Caco-2 (cell line): ENCODE measurements at regions not wholly inside any gene's neighbourhood (a gene's known extent, or its start where the extent isn't known, plus 50 kb on each side); places are given as distances from the start of the nearest gene placed in this dataset.

Experiments
- BruUV-seq: library from RNA; stranded (reverse); fragments of 400-500 nt; replicated peaks from 2 replicates; lab custom pipeline; 2021; lab: Mats Ljungman, UMichigan
- CTCF ChIA-PET: fragments of 300-600 bp; sonication (Branson Sonifier 250); formaldehyde crosslinking; loops from one replicate; lab custom pipeline; 2022; ENCODE audit warnings: antibody characterized with exemption; lab: Charles Lee
- POLR2A ChIA-PET: fragments of 300-600 bp; sonication (Branson Sonifier 250); formaldehyde crosslinking; loops from one replicate; lab custom pipeline; 2022; ENCODE audit warnings: antibody characterized with exemption; lab: Charles Lee
- DNase-seq, 2 experiments: peaks; one replicate each; pipeline versions ENCODE4 v3.0.0 to v3.0.0-alpha.2; 2020 to 2022
- H3K27me3 ChIP-seq: replicated peaks from 2 replicates; pipeline ENCODE4 v1.6.0; 2011; ENCODE audit warnings: low read length; ENCODE audit not compliant: control insufficient read depth, insufficient read depth
- H3K36me3 ChIP-seq: 2 replicates; pipeline ENCODE4 v1.5.1; 2011; ENCODE audit warnings: low read length; ENCODE audit not compliant: control insufficient read depth, insufficient read depth
- H3K4me1 ChIP-seq: fragments of 250-450 bp; sonication (Bioruptor Pico); 2 replicates; pipeline ENCODE4 v1.5.1; 2020; ENCODE audit warnings: mild to moderate bottlenecking
- H3K4me3 ChIP-seq: 2 replicates; pipeline ENCODE4 v1.5.1; 2011; ENCODE audit warnings: low read depth, mild to moderate bottlenecking, control low read depth, low read length
- H3K9me3 ChIP-seq: fragments of 250-450 bp; sonication (Bioruptor Pico); 2 replicates; pipeline ENCODE4 v1.5.1; 2020; ENCODE audit warnings: mild to moderate bottlenecking, moderate library complexity
- H3K27ac Mint-ChIP-seq: one replicate; pipeline ENCODE4 v1.8.0; 2022; ENCODE audit warnings: mixed read lengths; ENCODE audit not compliant: unreplicated experiment
- H3K27me3 Mint-ChIP-seq: one replicate; pipeline ENCODE4 v1.8.0; 2022; ENCODE audit warnings: mixed read lengths; ENCODE audit not compliant: insufficient read depth, unreplicated experiment
- H3K36me3 Mint-ChIP-seq: one replicate; pipeline ENCODE4 v1.8.0; 2022; ENCODE audit warnings: mild to moderate bottlenecking, mixed read lengths; ENCODE audit not compliant: insufficient read depth, unreplicated experiment
- H3K4me1 Mint-ChIP-seq: one replicate; pipeline ENCODE4 v1.8.0; 2022; ENCODE audit warnings: low read depth, mixed read lengths; ENCODE audit not compliant: unreplicated experiment
- H3K4me3 Mint-ChIP-seq: one replicate; pipeline ENCODE4 v1.8.0; 2022; ENCODE audit warnings: mild to moderate bottlenecking, moderate library complexity, mixed read lengths; ENCODE audit not compliant: unreplicated experiment
- H3K9me3 Mint-ChIP-seq: one replicate; pipeline ENCODE4 v1.8.0; 2022; ENCODE audit warnings: mixed read lengths; ENCODE audit not compliant: unreplicated experiment
- intact Hi-C: fragments of 100-400 bp; cut with micrococcal nuclease; formaldehyde crosslinking; loops from one replicate; pipeline ENCODE4 v1.10.0; 2022; ENCODE audit not compliant: unreplicated experiment
- TF ChIP-seq, protein P1 (sequence below), 2 experiments: fragments of 200-600 bp in 1 of 2; IDR thresholded peaks; 1 replicate in 1 of 2; 2 replicates in 1 of 2; pipeline versions ENCODE4 v1.5.1 to v1.8.0; 2011 to 2022; ENCODE audit warnings: antibody characterized with exemption in 1 of 2, control low read depth in 1 of 2, inconsistent platforms in 1 of 2, low read depth in 1 of 2, low read length in 1 of 2, mild to moderate bottlenecking in 1 of 2, moderate library complexity in 1 of 2; ENCODE audit not compliant: insufficient read depth in 1 of 2, severe bottlenecking in 1 of 2, unreplicated experiment in 1 of 2

DNA sequence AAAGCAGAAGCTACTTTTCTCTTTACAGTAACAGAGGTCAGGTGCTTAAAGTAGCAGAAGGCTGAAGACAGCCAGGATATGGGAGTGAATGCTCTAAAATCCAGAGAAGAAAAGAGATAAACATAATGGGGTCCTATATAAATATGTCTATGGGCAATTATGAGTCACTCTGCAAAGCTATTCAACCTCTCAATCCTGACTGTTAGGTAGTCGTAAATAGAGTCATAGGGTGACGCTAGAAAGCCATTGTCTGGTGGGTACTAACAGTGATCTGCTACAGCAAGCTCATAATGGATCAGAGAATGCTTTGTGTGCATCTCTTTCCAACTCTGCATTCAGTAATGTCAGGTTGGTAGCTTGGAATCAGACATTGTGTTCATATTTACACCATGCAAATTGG, 53.5 kb upstream of the PDE5A start:
- CTCF ChIA-PET, result interaction anchor here (0.6 kb wide), 1 partner anchor 53 kb away, joined by 3 read pairs; no protein-coding TSS in a partner anchor

DNA sequence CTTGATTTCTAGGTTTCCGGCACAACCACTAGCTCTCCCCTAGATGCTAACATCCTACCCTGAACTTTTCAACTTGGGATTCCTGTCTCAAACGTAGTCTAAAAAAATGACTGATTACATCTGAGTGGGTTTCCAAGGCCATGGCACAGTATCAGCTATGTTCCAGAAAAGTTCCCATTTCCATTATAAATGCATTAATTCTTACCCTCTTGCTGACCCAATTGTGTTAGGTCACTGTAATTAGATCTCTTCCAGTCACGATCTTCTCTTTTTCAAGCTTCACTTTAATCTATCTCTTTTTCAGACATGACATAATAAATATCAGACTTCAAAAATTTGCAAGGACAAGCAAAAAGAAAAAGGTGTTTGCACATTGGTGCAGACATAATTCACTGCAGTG, 50.6 kb upstream of the PDE5A start:
- intact Hi-C loops, result no loop called here
- no peak overlapping the region for H3K4me3 Mint-ChIP-seq
- no TSS peak for BruUV-seq
- no peak overlapping the region for H3K4me3 ChIP-seq
- no peaks in the 10 kb centered on the region for H3K4me1 ChIP-seq
- H3K9me3 Mint-ChIP-seq, result no peaks in the 10 kb centered on the region
- no peaks in the 10 kb centered on the region for H3K4me1 Mint-ChIP-seq
- TF ChIP-seq, protein P1, sequence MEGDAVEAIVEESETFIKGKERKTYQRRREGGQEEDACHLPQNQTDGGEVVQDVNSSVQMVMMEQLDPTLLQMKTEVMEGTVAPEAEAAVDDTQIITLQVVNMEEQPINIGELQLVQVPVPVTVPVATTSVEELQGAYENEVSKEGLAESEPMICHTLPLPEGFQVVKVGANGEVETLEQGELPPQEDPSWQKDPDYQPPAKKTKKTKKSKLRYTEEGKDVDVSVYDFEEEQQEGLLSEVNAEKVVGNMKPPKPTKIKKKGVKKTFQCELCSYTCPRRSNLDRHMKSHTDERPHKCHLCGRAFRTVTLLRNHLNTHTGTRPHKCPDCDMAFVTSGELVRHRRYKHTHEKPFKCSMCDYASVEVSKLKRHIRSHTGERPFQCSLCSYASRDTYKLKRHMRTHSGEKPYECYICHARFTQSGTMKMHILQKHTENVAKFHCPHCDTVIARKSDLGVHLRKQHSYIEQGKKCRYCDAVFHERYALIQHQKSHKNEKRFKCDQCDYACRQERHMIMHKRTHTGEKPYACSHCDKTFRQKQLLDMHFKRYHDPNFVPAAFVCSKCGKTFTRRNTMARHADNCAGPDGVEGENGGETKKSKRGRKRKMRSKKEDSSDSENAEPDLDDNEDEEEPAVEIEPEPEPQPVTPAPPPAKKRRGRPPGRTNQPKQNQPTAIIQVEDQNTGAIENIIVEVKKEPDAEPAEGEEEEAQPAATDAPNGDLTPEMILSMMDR (IDR thresholded peaks at IDR 0.05; ENCODE audit: insufficient read depth in 1 of 2, low read depth in 1 of 2, low read length in 1 of 2, severe bottlenecking in 1 of 2, unreplicated experiment in 1 of 2), result no peak
- H3K27me3 ChIP-seq, result no peaks in the 10 kb centered on the region
- H3K36me3 Mint-ChIP-seq, result no peaks in the 10 kb centered on the region
- H3K27ac Mint-ChIP-seq, result no peak overlapping the region
- CTCF ChIA-PET, result no interaction called here
- POLR2A ChIA-PET, result no interaction called here
- no peaks in the 10 kb centered on the region for H3K27me3 Mint-ChIP-seq
- DNase-seq, result no peak
- H3K9me3 ChIP-seq, result no peaks in the 10 kb centered on the region
- no peaks in the 10 kb centered on the region for H3K36me3 ChIP-seq

More for the DNA sequence above, 53.5 kb upstream of the PDE5A start:
- Mint-ChIP-seq H3K27me3 (no peaks in the 10 kb centered on the region), H3K4me1 (no peaks in the 10 kb centered on the region), H3K9me3 (no peaks in the 10 kb centered on the region), H3K36me3 (no peaks in the 10 kb centered on the region), H3K27ac (no peak overlapping the region), H3K4me3 (no peak overlapping the region)
- Histone ChIP-seq H3K4me3 (no peak overlapping the region), H3K4me1 (no peaks in the 10 kb centered on the region), H3K9me3 (no peaks in the 10 kb centered on the region), H3K27me3 (no peaks in the 10 kb centered on the region), H3K36me3 (no peaks in the 10 kb centered on the region)
- TF ChIP-seq, protein P1 (IDR thresholded peaks at IDR 0.05; ENCODE audit: insufficient read depth in 1 of 2, low read depth in 1 of 2, low read length in 1 of 2, severe bottlenecking in 1 of 2, unreplicated experiment in 1 of 2), result no peak
- no peak for DNase-seq
- POLR2A ChIA-PET, result no interaction called here
- BruUV-seq, result no TSS peak
- intact Hi-C loops, result no loop called here

DNA sequence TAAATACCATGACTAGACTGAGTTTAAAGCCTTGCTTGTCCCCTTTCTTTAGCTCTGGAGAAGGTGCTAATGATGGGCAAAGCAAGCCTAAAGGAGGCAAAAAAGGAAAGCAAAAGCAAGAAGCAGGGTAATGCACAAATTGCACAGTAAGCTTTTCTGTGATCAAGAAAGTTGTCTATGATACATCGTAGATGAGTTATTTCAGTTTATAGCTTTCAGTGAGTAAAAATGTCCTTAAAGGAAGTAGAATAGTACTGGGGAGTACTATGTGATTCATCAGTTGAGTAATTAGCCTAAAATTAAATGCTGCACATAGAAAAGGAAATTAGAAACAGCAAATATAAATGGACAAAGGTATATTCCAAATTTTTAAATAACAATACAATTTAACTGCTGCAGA, 50.2 kb upstream of the PDE5A start:
- Mint-ChIP-seq H3K4me3 (no peak overlapping the region), H3K27me3 (no peaks in the 10 kb centered on the region)
- CTCF ChIA-PET, result no interaction called here

More for the DNA sequence above, 50.2 kb upstream of the PDE5A start:
- Histone ChIP-seq H3K4me1 (no peaks in the 10 kb centered on the region), H3K4me3 (no peak overlapping the region), H3K36me3 (no peaks in the 10 kb centered on the region), H3K9me3 (no peaks in the 10 kb centered on the region), H3K27me3 (no peaks in the 10 kb centered on the region)
- Mint-ChIP-seq H3K9me3 (no peaks in the 10 kb centered on the region), H3K27ac (no peak overlapping the region), H3K4me1 (no peaks in the 10 kb centered on the region), H3K36me3 (no peaks in the 10 kb centered on the region)
- intact Hi-C loops, result no loop called here
- DNase-seq, result no peak
- no TSS peak for BruUV-seq
- TF ChIP-seq, protein P1 (IDR thresholded peaks at IDR 0.05; ENCODE audit: insufficient read depth in 1 of 2, low read depth in 1 of 2, low read length in 1 of 2, severe bottlenecking in 1 of 2, unreplicated experiment in 1 of 2), result no peak
- POLR2A ChIA-PET, result no interaction called here
